Loucy (cell line): ENCODE measurements at regions not wholly inside any gene's neighbourhood (a gene's known extent, or its start where the extent isn't known, plus 50 kb on each side); places are given as distances from the start of the nearest gene placed in this dataset.

Experiments
- CTCF ChIP-seq: fragments of 200-600 bp; sonication (generic); conservative IDR thresholded peaks from 2 replicates; pipeline ENCODE4 v1.5.1; 2014; ENCODE audit warnings: mild to moderate bottlenecking, antibody characterized with exemption, low read length
- EZH2phosphoT487 ChIP-seq: fragments of 200-600 bp; IDR thresholded peaks from 2 replicates; pipeline ENCODE4 v1.6.1; 2018; ENCODE audit warnings: antibody characterized with exemption, mild to moderate bottlenecking, moderate library complexity, borderline replicate concordance

- TF ChIP-seq CTCF = no peak
- TF ChIP-seq EZH2phosphoT487 = no peak
These were observed 420.6 kb downstream of the LRFN5 start for GRCh38 chr14:42027271-42027670.
